WTC11 (cell line): ENCODE measurements at regions not wholly inside any gene's neighbourhood (a gene's known extent, or its start where the extent isn't known, plus 50 kb on each side); places are given as distances from the start of the nearest gene placed in this dataset.

Experiments
- ATAC-seq: fragments of 200-7000 bp; cut with Tn5 transposase; 2 replicates; pipeline ENCODE4 v1.10.0; 2021; ENCODE audit warnings: mild to moderate bottlenecking, moderate library complexity
- CTCF ChIA-PET: fragments of 300-600 bp; sonication (Branson Sonifier 250); formaldehyde crosslinking; loops from one replicate; lab custom pipeline; 2021; ENCODE audit warnings: antibody characterized with exemption; lab: Charles Lee
- POLR2A ChIA-PET: fragments of 350-600 bp; sonication (Branson Sonifier 250); formaldehyde crosslinking; loops from one replicate; lab custom pipeline; 2021; ENCODE audit warnings: antibody characterized with exemption; lab: Charles Lee
- DNase-seq: peaks from one replicate; pipeline ENCODE4 v3.0.0; 2021; ENCODE audit warnings: low spot score
- H3K27ac Mint-ChIP-seq: 2 replicates; pipeline ENCODE4 v1.8.0; 2021; ENCODE audit warnings: mixed read lengths
- H3K27me3 Mint-ChIP-seq: 2 replicates; pipeline ENCODE4 v1.8.0; 2021; ENCODE audit warnings: low read depth, mild to moderate bottlenecking, moderate library complexity, mixed read lengths
- H3K36me3 Mint-ChIP-seq: 2 replicates; pipeline ENCODE4 v1.8.0; 2021; ENCODE audit warnings: mixed read lengths
- H3K4me1 Mint-ChIP-seq: 2 replicates; pipeline ENCODE4 v1.8.0; 2022; ENCODE audit warnings: mixed read lengths
- H3K4me3 Mint-ChIP-seq: 2 replicates; pipeline ENCODE4 v1.8.0; 2021; ENCODE audit warnings: mild to moderate bottlenecking, moderate library complexity, mixed read lengths
- H3K9me3 Mint-ChIP-seq: 2 replicates; pipeline ENCODE4 v1.8.0; 2021; ENCODE audit warnings: mixed read lengths
- CREB1 ChIP-seq: sonication (generic); formaldehyde crosslinking; IDR thresholded peaks from 2 replicates; pipeline ENCODE4 v1.8.0; 2023; ENCODE audit warnings: mild to moderate bottlenecking, missing genetic modification reagents
- EMX1 ChIP-seq: fragments of 250-450 bp; sonication (Bioruptor Pico); IDR thresholded peaks from 2 replicates; pipeline ENCODE4 v1.8.0; 2021; ENCODE audit warnings: mild to moderate bottlenecking
- IRF2 ChIP-seq: sonication (generic); formaldehyde crosslinking; IDR thresholded peaks from 2 replicates; pipeline ENCODE4 v1.8.0; 2022; ENCODE audit warnings: low read depth, missing genetic modification reagents, borderline replicate concordance
- MXD4 ChIP-seq: fragments of 250-450 bp; sonication (Bioruptor Pico); IDR thresholded peaks from 2 replicates; pipeline ENCODE4 v1.8.0; 2021; ENCODE audit warnings: mild to moderate bottlenecking, moderate library complexity, borderline replicate concordance
- NFE2L1 ChIP-seq: sonication (generic); formaldehyde crosslinking; IDR thresholded peaks from 2 replicates; pipeline ENCODE4 v1.8.1; 2023; ENCODE audit warnings: missing genetic modification reagents
- NR2C2 ChIP-seq: sonication (generic); formaldehyde crosslinking; IDR thresholded peaks from 2 replicates; pipeline ENCODE4 v1.8.0; 2022; ENCODE audit warnings: mild to moderate bottlenecking, missing genetic modification reagents
- NR3C1 ChIP-seq: sonication (generic); formaldehyde crosslinking; conservative IDR thresholded peaks from 2 replicates; pipeline ENCODE4 v1.8.1; 2023; ENCODE audit warnings: low read depth, mild to moderate bottlenecking, missing genetic modification reagents
- PRRX2 ChIP-seq: fragments of 250-450 bp; sonication (Bioruptor Pico); IDR thresholded peaks from 2 replicates; pipeline ENCODE4 v1.8.0; 2021; ENCODE audit warnings: mild to moderate bottlenecking
- SOX15 ChIP-seq: fragments of 250-450 bp; sonication (Bioruptor Pico); IDR thresholded peaks from 2 replicates; pipeline ENCODE4 v1.9.0; 2021; ENCODE audit warnings: mild to moderate bottlenecking
- TEAD1 ChIP-seq: sonication (generic); formaldehyde crosslinking; IDR thresholded peaks from 2 replicates; pipeline ENCODE4 v1.8.0; 2022; ENCODE audit warnings: mild to moderate bottlenecking, missing genetic modification reagents
- TEAD4 ChIP-seq: sonication (generic); formaldehyde crosslinking; IDR thresholded peaks from 2 replicates; pipeline ENCODE4 v1.8.0; 2022; ENCODE audit warnings: mild to moderate bottlenecking, missing genetic modification reagents
- ZNF232 ChIP-seq: sonication (generic); formaldehyde crosslinking; IDR thresholded peaks from 2 replicates; pipeline ENCODE4 v1.8.0; 2022; ENCODE audit warnings: mild to moderate bottlenecking, missing genetic modification reagents
- ZNF423 ChIP-seq: fragments of 250-450 bp; sonication (Bioruptor Pico); IDR thresholded peaks from 2 replicates; pipeline ENCODE4 v2.1.2; 2022; ENCODE audit warnings: mild to moderate bottlenecking, moderate library complexity
- ZNF671 ChIP-seq: fragments of 250-450 bp; sonication (Bioruptor Pico); IDR thresholded peaks from 2 replicates; pipeline ENCODE4 v1.8.0; 2021; ENCODE audit warnings: mild to moderate bottlenecking
- TF ChIP-seq, protein P1 (sequence below): sonication (generic); formaldehyde crosslinking; IDR thresholded peaks from 2 replicates; pipeline ENCODE4 v1.8.1; 2023; ENCODE audit warnings: mild to moderate bottlenecking, missing genetic modification reagents, moderate library complexity
- TF ChIP-seq, protein P2 (sequence below): fragments of 250-450 bp; sonication (Bioruptor Pico); IDR thresholded peaks from 2 replicates; pipeline ENCODE4 v1.9.0; 2021; ENCODE audit warnings: moderate library complexity, mild to moderate bottlenecking, inconsistent platforms, borderline replicate concordance
- TF ChIP-seq, protein P3 (sequence below): fragments of 250-450 bp; sonication (Bioruptor Pico); IDR thresholded peaks from 2 replicates; pipeline ENCODE4 v1.8.0; 2021; ENCODE audit warnings: mild to moderate bottlenecking
- TF ChIP-seq, protein P4 (sequence below): fragments of 250-450 bp; sonication (Bioruptor Pico); IDR thresholded peaks from 2 replicates; pipeline ENCODE4 v1.9.0; 2021; ENCODE audit warnings: mild to moderate bottlenecking
- TF ChIP-seq, protein P5 (sequence below): sonication (generic); formaldehyde crosslinking; IDR thresholded peaks from 2 replicates; pipeline ENCODE4 v1.8.0; 2022; ENCODE audit warnings: mild to moderate bottlenecking, missing genetic modification reagents

DNA sequence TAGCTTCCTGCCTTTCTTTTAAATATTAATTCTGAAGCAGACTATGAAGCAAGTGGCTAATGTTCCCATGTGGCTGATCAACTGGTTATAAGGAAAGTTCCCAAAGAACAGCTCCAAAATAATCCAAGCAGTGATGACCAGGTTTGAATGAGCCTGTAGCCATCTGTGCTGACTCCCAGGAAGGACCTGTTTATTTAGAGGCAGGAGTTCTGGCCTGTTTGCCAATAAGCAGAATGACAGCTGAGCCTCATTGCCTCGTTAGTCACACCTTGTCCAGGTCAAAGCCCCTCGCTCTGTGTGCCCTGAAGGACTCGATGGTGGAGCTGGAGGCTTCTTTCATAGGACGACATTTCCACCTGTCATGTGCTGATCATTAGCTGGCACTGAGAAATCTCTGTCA, 97.4 kb downstream of the TMEM170B start:
- DNase-seq: no peak
- Mint-ChIP-seq H3K9me3 (no peaks in the 10 kb centered on the region), H3K4me1 (no peaks in the 10 kb centered on the region), H3K27me3 (no peaks in the 10 kb centered on the region), H3K27ac (no peak overlapping the region), H3K36me3 (no peaks in the 10 kb centered on the region), H3K4me3 (no peak overlapping the region)
- ChIA-PET CTCF (interaction anchor here (0.7 kb wide), 1 partner anchor 649 kb away, joined by 6 read pairs; no protein-coding TSS in a partner anchor), POLR2A (no interaction called here)
- ATAC-seq: no peak
- TF ChIP-seq, protein P1, sequence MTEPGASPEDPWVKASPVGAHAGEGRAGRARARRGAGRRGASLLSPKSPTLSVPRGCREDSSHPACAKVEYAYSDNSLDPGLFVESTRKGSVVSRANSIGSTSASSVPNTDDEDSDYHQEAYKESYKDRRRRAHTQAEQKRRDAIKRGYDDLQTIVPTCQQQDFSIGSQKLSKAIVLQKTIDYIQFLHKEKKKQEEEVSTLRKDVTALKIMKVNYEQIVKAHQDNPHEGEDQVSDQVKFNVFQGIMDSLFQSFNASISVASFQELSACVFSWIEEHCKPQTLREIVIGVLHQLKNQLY (CRISPR knock-in tag): no peak
- TF ChIP-seq ZNF423 (no peak), IRF2 (no peak)
- TF ChIP-seq, protein P2, sequence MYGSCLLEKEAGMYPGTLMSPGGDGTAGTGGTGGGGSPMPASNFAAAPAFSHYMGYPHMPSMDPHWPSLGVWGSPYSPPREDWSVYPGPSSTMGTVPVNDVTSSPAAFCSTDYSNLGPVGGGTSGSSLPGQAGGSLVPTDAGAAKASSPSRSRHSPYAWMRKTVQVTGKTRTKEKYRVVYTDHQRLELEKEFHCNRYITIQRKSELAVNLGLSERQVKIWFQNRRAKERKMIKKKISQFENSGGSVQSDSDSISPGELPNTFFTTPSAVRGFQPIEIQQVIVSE: no peak

DNA sequence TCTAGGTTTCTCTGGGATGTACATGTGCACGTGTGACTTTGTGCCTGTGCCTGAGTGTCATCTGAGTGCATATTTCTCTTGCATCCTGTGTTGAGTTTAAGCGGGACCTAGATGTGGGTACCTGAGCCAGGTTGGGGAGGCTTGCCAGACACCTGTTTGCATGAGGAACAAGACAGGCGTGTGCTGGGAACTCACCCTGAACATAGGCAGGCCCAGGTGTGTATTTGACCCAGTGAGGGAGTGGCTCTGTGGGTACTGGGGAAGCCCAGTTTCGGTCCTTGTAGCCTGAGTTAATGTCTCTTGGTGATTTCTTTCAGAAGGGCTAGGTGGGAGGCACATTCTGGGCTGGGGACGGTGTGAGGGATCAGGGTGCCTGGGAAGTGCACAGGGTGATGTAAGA, 98.6 kb downstream of the TMEM170B start:
- H3K27me3 Mint-ChIP-seq: no peaks in the 10 kb centered on the region
- no peak overlapping the region for H3K27ac Mint-ChIP-seq
- CTCF ChIA-PET: no interaction called here
- peaks cover 6% of the 10 kb centered on the region for H3K9me3 Mint-ChIP-seq
- peaks cover 5% of the 10 kb centered on the region for H3K4me1 Mint-ChIP-seq
- peaks cover 2% of the 10 kb centered on the region; the same call in 1 of the 2 replicates for H3K36me3 Mint-ChIP-seq
- DNase-seq (no peak), ATAC-seq (no peak)
- H3K4me3 Mint-ChIP-seq: no peak overlapping the region
- no peak for TF ChIP-seq SOX15 (CRISPR knock-in tag)
- no peak for TF ChIP-seq TEAD4
- no peak for TF ChIP-seq ZNF671 (CRISPR knock-in tag)
- TF ChIP-seq ZNF232 (CRISPR knock-in tag): no peak
- no peak for TF ChIP-seq ZNF423
- TF ChIP-seq NFE2L1 (CRISPR knock-in tag): no peak
- TF ChIP-seq EMX1 (CRISPR knock-in tag): no peak
- no peak for TF ChIP-seq NR3C1
- POLR2A ChIA-PET: no interaction called here

DNA sequence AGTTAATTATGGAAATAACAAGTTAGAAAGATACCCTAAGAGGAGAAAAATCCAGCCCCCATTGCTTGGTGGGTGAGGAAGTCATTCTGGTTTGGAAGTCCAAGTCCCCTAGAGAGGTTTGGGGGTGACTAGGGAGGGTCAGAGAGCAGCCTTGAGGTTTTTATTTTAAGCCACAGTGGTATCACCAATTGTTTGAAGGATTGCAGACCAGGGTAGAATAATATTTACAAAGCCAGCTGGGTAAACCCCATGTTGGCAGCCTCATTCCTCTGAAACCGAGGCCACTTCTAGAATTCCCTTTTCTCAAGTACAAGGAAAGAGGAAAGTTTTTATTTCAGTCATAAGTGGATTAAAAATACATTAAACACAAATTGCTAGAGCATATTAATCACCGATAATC, 99.7 kb downstream of the TMEM170B start:
- ChIA-PET CTCF (no interaction called here), POLR2A (no interaction called here)
- no peaks in the 10 kb centered on the region for H3K27me3 Mint-ChIP-seq
- H3K4me3 Mint-ChIP-seq: no peak overlapping the region
- DNase-seq: no peak
- no peak overlapping the region for H3K27ac Mint-ChIP-seq
- TF ChIP-seq, protein P3, sequence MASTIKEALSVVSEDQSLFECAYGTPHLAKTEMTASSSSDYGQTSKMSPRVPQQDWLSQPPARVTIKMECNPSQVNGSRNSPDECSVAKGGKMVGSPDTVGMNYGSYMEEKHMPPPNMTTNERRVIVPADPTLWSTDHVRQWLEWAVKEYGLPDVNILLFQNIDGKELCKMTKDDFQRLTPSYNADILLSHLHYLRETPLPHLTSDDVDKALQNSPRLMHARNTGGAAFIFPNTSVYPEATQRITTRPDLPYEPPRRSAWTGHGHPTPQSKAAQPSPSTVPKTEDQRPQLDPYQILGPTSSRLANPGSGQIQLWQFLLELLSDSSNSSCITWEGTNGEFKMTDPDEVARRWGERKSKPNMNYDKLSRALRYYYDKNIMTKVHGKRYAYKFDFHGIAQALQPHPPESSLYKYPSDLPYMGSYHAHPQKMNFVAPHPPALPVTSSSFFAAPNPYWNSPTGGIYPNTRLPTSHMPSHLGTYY (CRISPR knock-in tag): no peak
- no peak for TF ChIP-seq MXD4 (CRISPR knock-in tag)
- no peak for TF ChIP-seq CREB1 (CRISPR knock-in tag)
- TF ChIP-seq, protein P4, sequence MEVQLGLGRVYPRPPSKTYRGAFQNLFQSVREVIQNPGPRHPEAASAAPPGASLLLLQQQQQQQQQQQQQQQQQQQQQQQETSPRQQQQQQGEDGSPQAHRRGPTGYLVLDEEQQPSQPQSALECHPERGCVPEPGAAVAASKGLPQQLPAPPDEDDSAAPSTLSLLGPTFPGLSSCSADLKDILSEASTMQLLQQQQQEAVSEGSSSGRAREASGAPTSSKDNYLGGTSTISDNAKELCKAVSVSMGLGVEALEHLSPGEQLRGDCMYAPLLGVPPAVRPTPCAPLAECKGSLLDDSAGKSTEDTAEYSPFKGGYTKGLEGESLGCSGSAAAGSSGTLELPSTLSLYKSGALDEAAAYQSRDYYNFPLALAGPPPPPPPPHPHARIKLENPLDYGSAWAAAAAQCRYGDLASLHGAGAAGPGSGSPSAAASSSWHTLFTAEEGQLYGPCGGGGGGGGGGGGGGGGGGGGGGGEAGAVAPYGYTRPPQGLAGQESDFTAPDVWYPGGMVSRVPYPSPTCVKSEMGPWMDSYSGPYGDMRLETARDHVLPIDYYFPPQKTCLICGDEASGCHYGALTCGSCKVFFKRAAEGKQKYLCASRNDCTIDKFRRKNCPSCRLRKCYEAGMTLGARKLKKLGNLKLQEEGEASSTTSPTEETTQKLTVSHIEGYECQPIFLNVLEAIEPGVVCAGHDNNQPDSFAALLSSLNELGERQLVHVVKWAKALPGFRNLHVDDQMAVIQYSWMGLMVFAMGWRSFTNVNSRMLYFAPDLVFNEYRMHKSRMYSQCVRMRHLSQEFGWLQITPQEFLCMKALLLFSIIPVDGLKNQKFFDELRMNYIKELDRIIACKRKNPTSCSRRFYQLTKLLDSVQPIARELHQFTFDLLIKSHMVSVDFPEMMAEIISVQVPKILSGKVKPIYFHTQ (CRISPR knock-in tag): no peak
- TF ChIP-seq, protein P5, sequence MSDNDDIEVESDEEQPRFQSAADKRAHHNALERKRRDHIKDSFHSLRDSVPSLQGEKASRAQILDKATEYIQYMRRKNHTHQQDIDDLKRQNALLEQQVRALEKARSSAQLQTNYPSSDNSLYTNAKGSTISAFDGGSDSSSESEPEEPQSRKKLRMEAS (CRISPR knock-in tag): no peak
- TF ChIP-seq TEAD1 (CRISPR knock-in tag): no peak
- TF ChIP-seq PRRX2 (CRISPR knock-in tag): no peak
- no peak for TF ChIP-seq NR2C2 (CRISPR knock-in tag)
- H3K4me1 Mint-ChIP-seq: peaks cover 5% of the 10 kb centered on the region
- no peak for ATAC-seq
- H3K36me3 Mint-ChIP-seq: peaks cover 10% of the 10 kb centered on the region
- peaks cover 15% of the 10 kb centered on the region for H3K9me3 Mint-ChIP-seq
